Fibroblast of lung (primary cell): ENCODE measurements at regions not wholly inside any gene's neighbourhood (a gene's known extent, or its start where the extent isn't known, plus 50 kb on each side); places are given as distances from the start of the nearest gene placed in this dataset.
A peak's percentile ranks its signal among the peaks of the same experiment; 100 is the strongest.

Experiments used
- DNase-seq, 2 donors: peaks; one replicate each; pipeline versions ENCODE4 v3.0.0 to v3.0.0-alpha.2; 2010; ENCODE audit warnings: low read depth in 2 of 2
- H2AFZ ChIP-seq: 2 replicates; pipeline ENCODE4 v1.5.1; 2012; ENCODE audit warnings: low read length, control low read depth, inconsistent platforms
- H3K27ac ChIP-seq: 2 replicates; pipeline ENCODE4 v1.5.1; 2011; ENCODE audit warnings: low read length, control low read depth; ENCODE audit not compliant: insufficient read depth
- H3K27me3 ChIP-seq: 2 replicates; pipeline ENCODE4 v1.5.1; 2011; ENCODE audit warnings: mild to moderate bottlenecking, low read length; ENCODE audit not compliant: control insufficient read depth, insufficient read depth
- H3K36me3 ChIP-seq: 2 replicates; pipeline ENCODE4 v1.5.1; 2011; ENCODE audit warnings: low read length; ENCODE audit not compliant: control insufficient read depth, insufficient read depth
- H3K4me1 ChIP-seq: 2 replicates; pipeline ENCODE4 v1.5.1; 2011; ENCODE audit warnings: low read length; ENCODE audit not compliant: control insufficient read depth, insufficient read depth; ENCODE audit errors: extremely low read depth
- H3K4me2 ChIP-seq: 2 replicates; pipeline ENCODE4 v1.5.1; 2011; ENCODE audit warnings: low read length, control low read depth; ENCODE audit not compliant: insufficient read depth; ENCODE audit errors: extremely low read depth
- H3K4me3 ChIP-seq, 4 experiments: fragments of 200-600 bp in 1 of 4; sonication (generic) in 1 of 4; replicated peaks in 1 of 4; 2 replicates each; pipeline ENCODE4 v1.5.1; 2011 to 2016; ENCODE audit warnings: low read length in 4 of 4, low read depth in 3 of 4, mild to moderate bottlenecking in 3 of 4, control low read depth in 2 of 4, inconsistent platforms in 1 of 4, mixed read lengths in 1 of 4; ENCODE audit not compliant: insufficient read depth in 1 of 4; ENCODE audit errors: control extremely low read depth in 1 of 4
- H3K79me2 ChIP-seq: 2 replicates; pipeline ENCODE4 v1.5.1; 2012; ENCODE audit warnings: mild to moderate bottlenecking, low read length, inconsistent platforms; ENCODE audit not compliant: control insufficient read depth, insufficient read depth
- H3K9ac ChIP-seq: 2 replicates; pipeline ENCODE4 v1.5.1; 2011; ENCODE audit warnings: mild to moderate bottlenecking, low read length, control low read depth; ENCODE audit not compliant: insufficient read depth
- H3K9me3 ChIP-seq: 2 replicates; pipeline ENCODE4 v1.5.1; 2012; ENCODE audit warnings: low read depth, low read length; ENCODE audit not compliant: control insufficient read depth, insufficient read depth
- H4K20me1 ChIP-seq: 2 replicates; pipeline ENCODE4 v1.5.1; 2011; ENCODE audit warnings: low read length; ENCODE audit not compliant: control insufficient read depth, insufficient read depth; ENCODE audit errors: extremely low read depth
- EZH2 ChIP-seq: IDR thresholded peaks from 2 replicates; pipeline ENCODE4 v1.5.1; 2012; ENCODE audit warnings: low read length, control low read depth, mild to moderate bottlenecking; ENCODE audit errors: missing control alignments
- TF ChIP-seq, protein P1 (sequence below), 2 donors: IDR thresholded peaks in 1 of 2; conservative IDR thresholded peaks in 1 of 2; 1 replicate in 1 of 2; 2 replicates in 1 of 2; pipeline ENCODE4 v1.5.1; 2011 to 2012; ENCODE audit warnings: low read length in 2 of 2, control low read depth in 1 of 2, inconsistent platforms in 1 of 2, low read depth in 1 of 2, mild to moderate bottlenecking in 1 of 2

DNA sequence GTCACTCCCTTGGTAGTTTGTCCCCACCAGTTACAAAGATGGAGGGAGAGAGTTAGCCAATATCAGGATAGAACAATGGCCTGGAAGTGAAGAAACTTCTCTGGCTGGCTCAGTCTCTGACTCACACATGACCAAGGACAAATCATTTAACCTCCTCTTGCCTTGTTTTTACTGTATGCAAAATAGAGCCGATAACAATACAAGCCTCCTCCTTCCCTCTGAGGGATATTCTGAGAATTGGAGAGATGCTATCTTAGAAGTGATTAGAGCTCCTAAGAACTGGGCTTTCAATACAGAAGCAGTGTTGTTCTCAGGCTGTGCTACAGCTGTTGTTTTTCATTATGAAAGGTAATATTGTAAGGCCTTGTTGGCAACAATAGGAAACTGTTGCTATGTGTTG, 87.7 kb upstream of the EGR2 start:
- peak; percentile 15 to 62 for DNase-seq
- H3K27ac ChIP-seq = no peak overlapping the region

DNA sequence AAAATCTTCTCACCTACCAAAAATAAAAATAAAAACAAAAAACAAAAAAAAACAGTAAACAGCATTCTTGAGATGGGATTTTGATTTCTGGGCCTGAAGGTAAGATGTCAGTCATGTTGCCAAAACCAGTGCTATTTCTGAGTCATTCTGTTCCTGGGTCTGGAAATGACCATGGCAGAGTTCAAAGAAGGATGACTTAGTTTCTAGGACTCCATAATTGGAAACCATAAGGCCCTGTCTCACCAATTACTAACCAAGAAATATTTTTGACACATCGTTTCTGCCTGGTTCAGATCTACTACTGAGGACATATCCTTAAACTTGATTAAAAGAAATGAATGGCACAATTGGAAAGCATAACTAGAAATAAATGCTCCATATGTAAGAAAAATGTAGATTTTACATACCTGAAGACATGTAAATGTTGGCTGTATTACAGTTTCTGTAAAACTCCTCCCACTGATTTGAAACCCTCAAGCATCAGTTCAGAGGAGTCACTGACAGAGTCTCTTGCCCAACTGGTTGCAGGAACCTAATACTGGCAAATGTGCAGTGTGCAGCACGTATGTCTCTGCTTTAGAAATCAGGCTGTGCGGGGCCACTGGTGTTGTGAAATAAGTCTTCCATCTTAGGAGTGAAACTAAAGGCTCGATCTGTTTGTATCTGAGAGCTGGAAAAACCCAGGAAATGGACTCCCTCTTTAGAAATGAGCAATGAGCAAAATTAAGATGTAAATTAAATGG, 84.8 kb upstream of the EGR2 start:
- H3K4me3 ChIP-seq = no peak overlapping the region
- H3K27ac ChIP-seq = no peak overlapping the region
- no peak overlapping the region for H3K4me2 ChIP-seq
- no peaks in the 10 kb centered on the region for H4K20me1 ChIP-seq
- no peaks in the 10 kb centered on the region for H3K79me2 ChIP-seq
- H3K36me3 ChIP-seq = no peaks in the 10 kb centered on the region
- no peak overlapping the region for H3K9ac ChIP-seq
- H3K9me3 ChIP-seq = no peaks in the 10 kb centered on the region
- H3K4me1 ChIP-seq = no peaks in the 10 kb centered on the region
- DNase-seq = no peak
- no peaks in the 10 kb centered on the region for H3K27me3 ChIP-seq
- no peak overlapping the region for H2AFZ ChIP-seq
- TF ChIP-seq, protein P1, sequence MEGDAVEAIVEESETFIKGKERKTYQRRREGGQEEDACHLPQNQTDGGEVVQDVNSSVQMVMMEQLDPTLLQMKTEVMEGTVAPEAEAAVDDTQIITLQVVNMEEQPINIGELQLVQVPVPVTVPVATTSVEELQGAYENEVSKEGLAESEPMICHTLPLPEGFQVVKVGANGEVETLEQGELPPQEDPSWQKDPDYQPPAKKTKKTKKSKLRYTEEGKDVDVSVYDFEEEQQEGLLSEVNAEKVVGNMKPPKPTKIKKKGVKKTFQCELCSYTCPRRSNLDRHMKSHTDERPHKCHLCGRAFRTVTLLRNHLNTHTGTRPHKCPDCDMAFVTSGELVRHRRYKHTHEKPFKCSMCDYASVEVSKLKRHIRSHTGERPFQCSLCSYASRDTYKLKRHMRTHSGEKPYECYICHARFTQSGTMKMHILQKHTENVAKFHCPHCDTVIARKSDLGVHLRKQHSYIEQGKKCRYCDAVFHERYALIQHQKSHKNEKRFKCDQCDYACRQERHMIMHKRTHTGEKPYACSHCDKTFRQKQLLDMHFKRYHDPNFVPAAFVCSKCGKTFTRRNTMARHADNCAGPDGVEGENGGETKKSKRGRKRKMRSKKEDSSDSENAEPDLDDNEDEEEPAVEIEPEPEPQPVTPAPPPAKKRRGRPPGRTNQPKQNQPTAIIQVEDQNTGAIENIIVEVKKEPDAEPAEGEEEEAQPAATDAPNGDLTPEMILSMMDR (conservative IDR thresholded peaks at IDR 0.05 in 1 of 2, IDR thresholded peaks at IDR 0.05 in 1 of 2; ENCODE audit: low read depth in 1 of 2, low read length in 2 of 2) = no peak
- no peak for TF ChIP-seq EZH2

More for the DNA sequence above, 87.7 kb upstream of the EGR2 start:
- no peaks in the 10 kb centered on the region for H4K20me1 ChIP-seq
- no peaks in the 10 kb centered on the region for H3K36me3 ChIP-seq
- H3K9ac ChIP-seq = no peak overlapping the region
- no peaks in the 10 kb centered on the region for H3K4me1 ChIP-seq
- H3K4me3 ChIP-seq = no peak overlapping the region
- TF ChIP-seq EZH2 = no peak
- TF ChIP-seq, protein P1 (conservative IDR thresholded peaks at IDR 0.05 in 1 of 2, IDR thresholded peaks at IDR 0.05 in 1 of 2; ENCODE audit: low read depth in 1 of 2, low read length in 2 of 2) = no peak
- no peak overlapping the region for H2AFZ ChIP-seq
- no peak overlapping the region for H3K4me2 ChIP-seq
- no peaks in the 10 kb centered on the region for H3K27me3 ChIP-seq
- H3K79me2 ChIP-seq = no peaks in the 10 kb centered on the region
- H3K9me3 ChIP-seq = no peaks in the 10 kb centered on the region

DNA sequence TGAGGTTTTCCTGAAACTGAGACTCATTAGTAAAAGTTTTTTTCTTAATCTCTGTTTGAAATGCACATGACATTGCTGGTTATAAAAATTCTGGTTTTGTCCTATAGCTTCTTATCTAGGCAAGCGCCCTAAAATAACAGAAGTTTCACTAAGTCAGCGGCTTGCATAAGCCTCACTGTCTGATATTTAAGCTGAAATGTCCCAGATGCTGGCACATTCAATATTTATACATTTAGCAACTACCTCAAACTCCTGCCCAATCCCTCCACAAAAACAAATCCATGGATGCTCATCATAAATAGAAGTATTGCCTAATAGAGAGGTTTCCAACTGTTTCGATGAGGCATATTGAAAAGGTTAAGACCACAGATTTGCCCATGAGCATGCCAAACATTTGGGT, 83.1 kb upstream of the EGR2 start:
- Histone ChIP-seq H3K27ac (no peak overlapping the region), H2AFZ (no peak overlapping the region), H3K9ac (no peak overlapping the region), H3K4me2 (no peak overlapping the region), H3K9me3 (no peaks in the 10 kb centered on the region), H3K36me3 (no peaks in the 10 kb centered on the region), H4K20me1 (no peaks in the 10 kb centered on the region), H3K4me3 (no peak overlapping the region), H3K4me1 (no peaks in the 10 kb centered on the region), H3K79me2 (no peaks in the 10 kb centered on the region), H3K27me3 (no peaks in the 10 kb centered on the region)
- peak in 1 of 2 donors; percentile 74 for DNase-seq
- TF ChIP-seq EZH2 = no peak
- TF ChIP-seq, protein P1 (conservative IDR thresholded peaks at IDR 0.05 in 1 of 2, IDR thresholded peaks at IDR 0.05 in 1 of 2; ENCODE audit: low read depth in 1 of 2, low read length in 2 of 2) = no peak
